ENCODE measurements at regions not wholly inside any gene's neighbourhood (a gene's known extent, or its start where the extent isn't known, plus 50 kb on each side); places are given as distances from the start of the nearest gene placed in this dataset.

- no peak for DNase-seq
Measured at GRCh38 chr1:230011333-230012092, 55.5 kb upstream of the GALNT2 start.

- no peak for DNase-seq
Measured at GRCh38 chr1:230012093-230012393, 55.0 kb upstream of the GALNT2 start.

GRCh38 chr1:230012741-230013140 is 54.3 kb upstream of the GALNT2 start:
- no peak for DNase-seq

- DNase-seq: no peak
Measured at GRCh38 chr1:230016159-230016558, 50.9 kb upstream of the GALNT2 start.
